Panc1 (cell line): ENCODE measurements at regions not wholly inside any gene's neighbourhood (a gene's known extent, or its start where the extent isn't known, plus 50 kb on each side); places are given as distances from the start of the nearest gene placed in this dataset.

ENCODE experiments used
- CTCF ChIP-seq: fragments of 450-650 bp; IDR thresholded peaks from 2 replicates; pipeline ENCODE4 v1.5.1; 2017; ENCODE audit warnings: mild to moderate bottlenecking
- POLR2AphosphoS5 ChIP-seq: IDR thresholded peaks from 2 replicates; pipeline ENCODE4 v1.6.1; 2012; ENCODE audit warnings: mild to moderate bottlenecking, low read depth, low read length, moderate library complexity
- REST ChIP-seq, 2 experiments: IDR thresholded peaks; 2 replicates each; pipeline ENCODE4 v1.6.1; 2011 to 2012; ENCODE audit warnings: low read depth in 2 of 2, control low read depth in 1 of 2, low read length in 1 of 2, mild to moderate bottlenecking in 1 of 2, moderate library complexity in 1 of 2; ENCODE audit not compliant: insufficient read depth in 1 of 2
- SIN3A ChIP-seq: IDR thresholded peaks from 2 replicates; pipeline ENCODE4 v1.6.1; 2012; ENCODE audit warnings: low read depth, mild to moderate bottlenecking, low read length, moderate library complexity, borderline replicate concordance; ENCODE audit not compliant: insufficient read depth
- TCF7L2 ChIP-seq: IDR thresholded peaks from 2 replicates; pipeline ENCODE4 v1.6.1; 2011; ENCODE audit warnings: mild to moderate bottlenecking, low read depth, low read length, inconsistent platforms

- TF ChIP-seq CTCF (no peak), POLR2AphosphoS5 (no peak), TCF7L2 (no peak), SIN3A (no peak), REST (IDR thresholded peaks at IDR 0.05; ENCODE audit: insufficient read depth in 1 of 2, low read depth in 2 of 2, low read length in 1 of 2) (no peak)
Observed at GRCh38 chr6:66232890-66233289, 525.9 kb upstream of the EYS start.
